Superior temporal gyrus (tissue), 1 donor: ENCODE measurements at regions not wholly inside any gene's neighbourhood (a gene's known extent, or its start where the extent isn't known, plus 50 kb on each side); places are given as distances from the start of the nearest gene placed in this dataset.

Experiments used
- DNase-seq: peaks from one replicate; pipeline ENCODE4 v3.0.0-alpha.2; 2016; ENCODE audit errors: extremely low spot score

- no peak for DNase-seq
Measured at GRCh38 chr6:56378507-56378906, 131.1 kb upstream of the COL21A1 start.

- DNase-seq: no peak
Measured at GRCh38 chr6:56377295-56377694, 129.9 kb upstream of the COL21A1 start.

GRCh38 chr6:56375806-56376205 lies 128.4 kb upstream of the COL21A1 start:
- no peak for DNase-seq

- no peak for DNase-seq
Measured at GRCh38 chr6:56374841-56375369, 127.5 kb upstream of the COL21A1 start.

GRCh38 chr6:56372406-56372995 lies 125.1 kb upstream of the COL21A1 start:
- DNase-seq: no peak

GRCh38 chr6:56370561-56371211 lies 123.3 kb upstream of the COL21A1 start:
- DNase-seq: peak; percentile 80

- no peak for DNase-seq
Measured at GRCh38 chr6:56370127-56370540, 122.8 kb upstream of the COL21A1 start.

- no peak for DNase-seq
Measured at GRCh38 chr6:56368491-56368890, 121.1 kb upstream of the COL21A1 start.

GRCh38 chr6:56366141-56366852 lies 118.9 kb upstream of the COL21A1 start:
- no peak for DNase-seq

GRCh38 chr6:56364827-56365339 lies 117.5 kb upstream of the COL21A1 start:
- DNase-seq: no peak

- no peak for DNase-seq
Measured at GRCh38 chr6:56364431-56364826, 117.0 kb upstream of the COL21A1 start.

- DNase-seq: no peak
Measured at GRCh38 chr6:56363796-56364430, 116.5 kb upstream of the COL21A1 start.

GRCh38 chr6:56361812-56362211 lies 114.4 kb upstream of the COL21A1 start:
- no peak for DNase-seq

GRCh38 chr6:56359201-56359899 lies 112.0 kb upstream of the COL21A1 start:
- peak; percentile 94 for DNase-seq

- no peak for DNase-seq
Measured at GRCh38 chr6:56357616-56358373, 110.4 kb upstream of the COL21A1 start.

- peak; percentile 33 for DNase-seq
Measured at GRCh38 chr6:56356426-56356825, 109.0 kb upstream of the COL21A1 start.

GRCh38 chr6:56353860-56354259 lies 106.5 kb upstream of the COL21A1 start:
- DNase-seq: no peak

- DNase-seq: no peak
Measured at GRCh38 chr6:56350628-56351260, 103.4 kb upstream of the COL21A1 start.

GRCh38 chr6:56349194-56349593 lies 101.8 kb upstream of the COL21A1 start:
- no peak for DNase-seq

- no peak for DNase-seq
Measured at GRCh38 chr6:56348578-56348977, 101.2 kb upstream of the COL21A1 start.
